IMR-90 (cell line): ENCODE measurements at regions not wholly inside any gene's neighbourhood (a gene's known extent, or its start where the extent isn't known, plus 50 kb on each side); places are given as distances from the start of the nearest gene placed in this dataset.

Experiments
- ATAC-seq: fragments of 200-7000 bp; cut with Tn5 transposase; 2 replicates; pipeline ENCODE4 v1.9.1; 2020; ENCODE audit warnings: low read depth, mild to moderate bottlenecking, moderate library complexity
- BruUV-seq: library from RNA; stranded (reverse); fragments of 400-500 nt; replicated peaks from 2 replicates; lab custom pipeline; 2021; lab: Mats Ljungman, UMichigan
- CTCF ChIA-PET: fragments of 300-600 bp; formaldehyde crosslinking; extraction: SDS; loops from one replicate; lab custom pipeline; 2021; ENCODE audit warnings: antibody characterized with exemption; lab: Yijun Ruan, JAX
- POLR2A ChIA-PET: fragments of 300-600 bp; sonication (Branson Sonifier 250); formaldehyde crosslinking; loops from one replicate; lab custom pipeline; 2022; ENCODE audit warnings: antibody characterized with exemption; ENCODE audit not compliant: unreplicated experiment; lab: Charles Lee
- DNase-seq: peaks from one replicate; pipeline ENCODE4 v3.0.0; 2013
- H2AFZ ChIP-seq: replicated peaks from 2 replicates; pipeline ENCODE3; 2013; ENCODE audit warnings: low read length, mild to moderate bottlenecking; ENCODE audit not compliant: poor library complexity
- H2AK5ac ChIP-seq: 2 replicates; pipeline ENCODE4 v1.6.1; 2013; ENCODE audit warnings: low read depth, low read length, inconsistent platforms
- H2AK9ac ChIP-seq: replicated peaks from 2 replicates; pipeline ENCODE3; 2013; ENCODE audit warnings: mild to moderate bottlenecking, low read depth, low read length, moderate library complexity; ENCODE audit not compliant: poor library complexity
- H2BK120ac ChIP-seq: 2 replicates; pipeline ENCODE4 v1.6.1; 2013; ENCODE audit warnings: low read depth, low read length, inconsistent platforms
- H2BK15ac ChIP-seq: 3 replicates; pipeline ENCODE4 v1.6.1; 2013; ENCODE audit warnings: low read depth, low read length, inconsistent platforms
- H2BK20ac ChIP-seq: 2 replicates; pipeline ENCODE4 v1.6.1; 2013; ENCODE audit warnings: low read depth, mild to moderate bottlenecking, inconsistent platforms, low read length, moderate library complexity
- H2BK5ac ChIP-seq: 2 replicates; pipeline ENCODE4 v1.6.1; 2013; ENCODE audit warnings: mild to moderate bottlenecking, low read depth, low read length, inconsistent platforms; ENCODE audit not compliant: poor library complexity, severe bottlenecking
- H3K14ac ChIP-seq: replicated peaks from 2 replicates; pipeline ENCODE4 v1.6.1; 2013; ENCODE audit warnings: low read depth, low read length, inconsistent platforms
- H3K18ac ChIP-seq: 2 replicates; pipeline ENCODE4 v1.6.1; 2013; ENCODE audit warnings: low read depth, low read length, control low read depth
- H3K23ac ChIP-seq: 2 replicates; pipeline ENCODE4 v1.6.1; 2013; ENCODE audit warnings: low read depth, low read length, inconsistent platforms
- H3K27ac ChIP-seq: 2 replicates; pipeline ENCODE4 v1.5.1; 2013; ENCODE audit warnings: mild to moderate bottlenecking, control low read depth, low read length; ENCODE audit not compliant: insufficient read depth
- H3K27me3 ChIP-seq: 2 replicates; pipeline ENCODE4 v1.6.1; 2013; ENCODE audit warnings: low read length; ENCODE audit not compliant: control insufficient read depth, insufficient read depth
- H3K36me3 ChIP-seq: 2 replicates; pipeline ENCODE4 v1.6.1; 2013; ENCODE audit warnings: low read length, mixed read lengths; ENCODE audit not compliant: control insufficient read depth, insufficient read depth
- H3K4ac ChIP-seq: 2 replicates; pipeline ENCODE4 v1.6.1; 2013; ENCODE audit warnings: low read depth, low read length, inconsistent platforms
- H3K4me1 ChIP-seq: 2 replicates; pipeline ENCODE4 v1.6.1; 2013; ENCODE audit warnings: low read length, mixed read lengths; ENCODE audit not compliant: control insufficient read depth, insufficient read depth
- H3K4me2 ChIP-seq: 2 replicates; pipeline ENCODE4 v1.6.1; 2013; ENCODE audit warnings: low read depth, mild to moderate bottlenecking, control low read depth, low read length, moderate library complexity
- H3K4me3 ChIP-seq: 2 replicates; pipeline ENCODE4 v1.5.1; 2013; ENCODE audit warnings: low read depth, mild to moderate bottlenecking, control low read depth, low read length, moderate library complexity; ENCODE audit not compliant: insufficient read depth
- H3K56ac ChIP-seq: 2 replicates; pipeline ENCODE4 v1.6.1; 2013; ENCODE audit warnings: low read length, inconsistent platforms; ENCODE audit not compliant: insufficient read depth; ENCODE audit errors: extremely low read depth
- H3K79me1 ChIP-seq, 2 experiments: 2 replicates each; pipeline ENCODE4 v1.6.1; 2013; ENCODE audit warnings: low read length in 2 of 2, inconsistent platforms in 1 of 2, low read depth in 1 of 2
- H3K9ac ChIP-seq: 2 replicates; pipeline ENCODE4 v1.6.1; 2013; ENCODE audit warnings: low read depth, low read length, control low read depth
- H3K9me1 ChIP-seq: 2 replicates; pipeline ENCODE4 v1.6.1; 2013; ENCODE audit warnings: low read length, inconsistent platforms; ENCODE audit not compliant: insufficient read depth
- H3K9me3 ChIP-seq: 2 replicates; pipeline ENCODE4 v1.6.1; 2013; ENCODE audit warnings: low read length; ENCODE audit not compliant: control insufficient read depth, insufficient read depth
- H4K20me1 ChIP-seq: 2 replicates; pipeline ENCODE4 v1.6.1; 2013; ENCODE audit warnings: low read length, inconsistent platforms; ENCODE audit not compliant: insufficient read depth
- H4K5ac ChIP-seq: 2 replicates; pipeline ENCODE4 v1.6.1; 2013; ENCODE audit warnings: mild to moderate bottlenecking, low read depth, low read length, control low read depth
- H4K8ac ChIP-seq, 2 experiments: 2 replicates each; pipeline ENCODE4 v1.6.1; 2013; ENCODE audit warnings: low read depth in 2 of 2, low read length in 2 of 2, control low read depth in 1 of 2, inconsistent platforms in 1 of 2
- H4K91ac ChIP-seq: 2 replicates; pipeline ENCODE4 v1.6.1; 2013; ENCODE audit warnings: low read depth, low read length, inconsistent platforms; ENCODE audit not compliant: insufficient read depth
- CEBPB ChIP-seq: IDR thresholded peaks from 2 replicates; pipeline ENCODE4 v1.6.1; 2012; ENCODE audit warnings: low read depth, low read length, improper control_type of control experiment
- CHD1 ChIP-seq: IDR thresholded peaks from 2 replicates; pipeline ENCODE4 v1.6.1; 2012; ENCODE audit warnings: low read depth, low read length, improper control_type of control experiment
- NFE2L2 ChIP-seq: fragments of 150-350 bp; IDR thresholded peaks from 2 replicates; pipeline ENCODE4 v1.6.1; 2016; ENCODE audit warnings: low read depth, mild to moderate bottlenecking, low read length
- RCOR1 ChIP-seq: IDR thresholded peaks from 2 replicates; pipeline ENCODE4 v1.6.1; 2012; ENCODE audit warnings: mild to moderate bottlenecking, low read length, improper control_type of control experiment; ENCODE audit not compliant: insufficient replicate concordance
- WGBS, 2 experiments: methylation state at CpG; one replicate each; pipeline versions ENCODE4 v1.1.5 to v1.1.7; 2013; ENCODE audit warnings: missing lambda C conversion rate in 2 of 2; ENCODE audit not compliant: insufficient read length in 1 of 2; ENCODE audit errors: extremely low coverage in 2 of 2; 5-methylcytosine and 5-hydroxymethylcytosine counted together
- dilution Hi-C: fragments of 300-500 bp; cut with HindIII; formaldehyde crosslinking; loops from one replicate; pipeline ENCODE4 v1.14.3; 2018; ENCODE audit warnings: low sequenced_read_pairs; ENCODE audit not compliant: unreplicated experiment
- in situ Hi-C: fragments of 300-500 bp; cut with MboI; formaldehyde crosslinking; loops from 3 replicates; pipeline ENCODE4 v1.14.3; 2019; ENCODE audit warnings: low sequenced_read_pairs, inconsistent platforms, mixed read lengths
- intact Hi-C: fragments of 100-400 bp; cut with micrococcal nuclease; formaldehyde crosslinking; loops from 2 replicates; pipeline ENCODE4 v1.10.0; 2022

DNA sequence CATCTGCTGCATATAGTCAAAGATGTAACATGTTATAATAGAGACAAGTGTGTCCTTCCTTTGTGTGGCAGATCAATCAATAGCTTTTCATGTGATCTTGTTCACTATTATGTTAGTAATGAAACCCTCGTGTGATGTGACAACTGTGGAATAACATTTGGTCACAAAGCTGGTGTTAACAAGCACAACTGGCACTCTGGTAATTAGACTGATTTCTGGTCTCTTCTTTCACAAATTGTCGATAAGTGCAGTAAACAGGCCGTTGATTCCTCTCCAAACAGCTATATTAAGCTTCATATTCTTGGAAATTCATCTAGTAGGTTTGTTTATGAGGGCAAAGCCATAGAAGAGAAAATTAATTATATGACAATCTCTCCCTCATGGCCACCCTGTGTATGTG, 616.7 kb upstream of the PTBP2 start:
- Histone ChIP-seq H2BK5ac (no peak overlapping the region), H3K27ac (no peak overlapping the region), H3K14ac (no peak overlapping the region), H3K27me3 (no peaks in the 10 kb centered on the region), H2AK9ac (no peak overlapping the region), H2BK15ac (no peak overlapping the region), H4K91ac (no peak overlapping the region), H3K4me2 (no peak overlapping the region), H3K18ac (no peak overlapping the region), H3K4me3 (no peak overlapping the region), H4K20me1 (no peaks in the 10 kb centered on the region), H3K56ac (no peak overlapping the region), H3K9ac (no peak overlapping the region), H2AFZ (no peak overlapping the region), H3K36me3 (no peaks in the 10 kb centered on the region), H3K79me1 (no peaks in the 10 kb centered on the region), H2AK5ac (no peak overlapping the region), H3K23ac (no peak overlapping the region), H2BK20ac (no peak overlapping the region), H2BK120ac (no peak overlapping the region), H4K8ac (no peak overlapping the region), H4K5ac (no peak overlapping the region), H3K4ac (no peak overlapping the region), H3K9me3 (no peaks in the 10 kb centered on the region), H3K9me1 (no peaks in the 10 kb centered on the region), H3K4me1 (no peaks in the 10 kb centered on the region)
- in situ Hi-C loops (no loop called here), dilution Hi-C loops (no loop called here), intact Hi-C loops (no loop called here)
- WGBS, 2 experiments, result no CpG with 5 or more reads among the region's 3 CpGs
- ATAC-seq (no peak), DNase-seq (no peak)
- TF ChIP-seq CEBPB (no peak), NFE2L2 (no peak), CHD1 (no peak), RCOR1 (no peak)
- ChIA-PET CTCF (no interaction called here), POLR2A (no interaction called here)
- BruUV-seq, result no TSS peak
